22Rv1 (cell line): ENCODE measurements at regions not wholly inside any gene's neighbourhood (a gene's known extent, or its start where the extent isn't known, plus 50 kb on each side); places are given as distances from the start of the nearest gene placed in this dataset.

Experiments used
- ZFX ChIP-seq: fragments of 450-650 bp; IDR thresholded peaks from 2 replicates; pipeline ENCODE4 v1.6.1; 2017; ENCODE audit warnings: antibody characterized with exemption, borderline replicate concordance
- TF ChIP-seq, protein P1 (sequence below): fragments of 450-650 bp; IDR thresholded peaks from 2 replicates; pipeline ENCODE4 v1.5.1; 2017; ENCODE audit warnings: mild to moderate bottlenecking

DNA sequence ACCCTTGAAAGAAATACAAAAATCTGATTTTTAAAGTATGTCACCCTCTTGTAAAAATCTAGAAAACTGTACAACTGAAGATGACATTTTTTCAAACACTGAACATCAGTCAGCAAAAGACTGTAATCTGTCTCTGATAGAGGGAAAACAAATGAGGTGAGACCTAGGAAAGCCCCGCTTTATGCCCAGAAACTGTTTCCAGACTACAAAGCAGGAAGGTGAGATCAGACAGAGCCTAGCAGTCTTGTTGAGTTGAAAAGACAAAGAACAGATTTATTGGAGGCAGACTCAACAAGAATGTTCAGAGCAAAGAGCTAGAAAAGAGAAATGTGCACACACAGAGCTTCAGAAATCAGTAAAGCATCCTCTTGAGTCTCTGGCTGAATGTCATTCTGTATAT, 873.6 kb downstream of the LRFN5 start:
- TF ChIP-seq, protein P1, sequence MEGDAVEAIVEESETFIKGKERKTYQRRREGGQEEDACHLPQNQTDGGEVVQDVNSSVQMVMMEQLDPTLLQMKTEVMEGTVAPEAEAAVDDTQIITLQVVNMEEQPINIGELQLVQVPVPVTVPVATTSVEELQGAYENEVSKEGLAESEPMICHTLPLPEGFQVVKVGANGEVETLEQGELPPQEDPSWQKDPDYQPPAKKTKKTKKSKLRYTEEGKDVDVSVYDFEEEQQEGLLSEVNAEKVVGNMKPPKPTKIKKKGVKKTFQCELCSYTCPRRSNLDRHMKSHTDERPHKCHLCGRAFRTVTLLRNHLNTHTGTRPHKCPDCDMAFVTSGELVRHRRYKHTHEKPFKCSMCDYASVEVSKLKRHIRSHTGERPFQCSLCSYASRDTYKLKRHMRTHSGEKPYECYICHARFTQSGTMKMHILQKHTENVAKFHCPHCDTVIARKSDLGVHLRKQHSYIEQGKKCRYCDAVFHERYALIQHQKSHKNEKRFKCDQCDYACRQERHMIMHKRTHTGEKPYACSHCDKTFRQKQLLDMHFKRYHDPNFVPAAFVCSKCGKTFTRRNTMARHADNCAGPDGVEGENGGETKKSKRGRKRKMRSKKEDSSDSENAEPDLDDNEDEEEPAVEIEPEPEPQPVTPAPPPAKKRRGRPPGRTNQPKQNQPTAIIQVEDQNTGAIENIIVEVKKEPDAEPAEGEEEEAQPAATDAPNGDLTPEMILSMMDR: no peak
- no peak for TF ChIP-seq ZFX
